NCI-H1694 treated with DMSO at 0.1 percent for 48 hours (cell line): ENCODE measurements at regions not wholly inside any gene's neighbourhood (a gene's known extent, or its start where the extent isn't known, plus 50 kb on each side); places are given as distances from the start of the nearest gene placed in this dataset.

ENCODE experiments used
- DNase-seq: peaks from one replicate; lab custom pipeline; 2025; lab: John Stamatoyannopoulos, UW

- no peak for DNase-seq
Measured at GRCh38 chr7:36802459-36803135, 78.3 kb upstream of the AOAH start.

- DNase-seq: no peak
Measured at GRCh38 chr7:36796850-36797536, 72.7 kb upstream of the AOAH start.

GRCh38 chr7:36795451-36796021 lies 71.2 kb upstream of the AOAH start:
- no peak for DNase-seq

- peak; percentile 35 for DNase-seq
Measured at GRCh38 chr7:36794689-36795088, 70.4 kb upstream of the AOAH start.

GRCh38 chr7:36792421-36792820 lies 68.1 kb upstream of the AOAH start:
- DNase-seq: no peak

- no peak for DNase-seq
Measured at GRCh38 chr7:36790311-36790787, 66.1 kb upstream of the AOAH start.

GRCh38 chr7:36788825-36789470 lies 64.7 kb upstream of the AOAH start:
- DNase-seq: no peak

GRCh38 chr7:36787933-36788378 lies 63.7 kb upstream of the AOAH start:
- no peak for DNase-seq

GRCh38 chr7:36784991-36785940 lies 61.0 kb upstream of the AOAH start:
- DNase-seq: no peak

- no peak for DNase-seq
Measured at GRCh38 chr7:36781011-36781738, 56.9 kb upstream of the AOAH start.

GRCh38 chr7:36777855-36778254 lies 53.6 kb upstream of the AOAH start:
- DNase-seq: no peak

- DNase-seq: no peak
Measured at GRCh38 chr7:36777062-36777461, 52.8 kb upstream of the AOAH start.

GRCh38 chr7:36775676-36776075 lies 51.4 kb upstream of the AOAH start:
- no peak for DNase-seq

- no peak for DNase-seq
Measured at GRCh38 chr7:36775061-36775620, 50.8 kb upstream of the AOAH start.
